GM13976 (cell line): ENCODE measurements at regions not wholly inside any gene's neighbourhood (a gene's known extent, or its start where the extent isn't known, plus 50 kb on each side); places are given as distances from the start of the nearest gene placed in this dataset.
"Not testable (repeated sequence)": the region's sequence is repeated elsewhere in the genome, so short reads cannot be mapped to it uniquely, and the experiment has no call there.

Experiments
- DNase-seq: peaks from one replicate; pipeline ENCODE4 v3.0.0; 2012; ENCODE audit warnings: low spot score
- in situ Hi-C: fragments of 300-500 bp; cut with MboI; formaldehyde crosslinking; loops from one replicate; pipeline ENCODE4 v1.12.0; 2022; ENCODE audit warnings: low sequenced_read_pairs, mixed read lengths, inconsistent platforms; ENCODE audit not compliant: unreplicated experiment
- TF ChIP-seq, protein P1 (sequence below): IDR thresholded peaks from 2 replicates; pipeline ENCODE4 v1.5.1; 2012; ENCODE audit warnings: borderline replicate concordance, mild to moderate bottlenecking; ENCODE audit not compliant: insufficient read depth; ENCODE audit errors: extremely low read depth, missing control alignments, control extremely low read depth

DNA sequence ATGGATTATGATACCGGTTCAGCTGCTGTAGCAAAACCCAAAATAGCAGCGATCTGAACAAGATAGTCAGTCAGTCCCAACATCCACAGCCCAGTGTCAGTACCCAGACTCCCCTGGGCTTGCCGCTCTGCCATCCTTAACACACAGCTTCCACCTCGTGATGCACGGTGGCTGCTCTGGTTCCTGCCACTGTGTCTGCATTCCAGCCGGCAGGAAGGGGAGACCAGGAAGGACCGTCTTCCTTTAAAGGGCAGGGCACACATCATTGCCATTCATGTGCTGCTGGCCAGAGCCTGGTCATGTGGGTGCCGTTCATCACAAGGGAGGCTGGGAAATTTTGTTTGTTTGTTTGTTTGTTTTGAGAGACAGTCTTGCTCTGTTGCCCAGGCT, 131.0 kb upstream of the IER5L start:
- in situ Hi-C loops: no loop called here
- TF ChIP-seq, protein P1, sequence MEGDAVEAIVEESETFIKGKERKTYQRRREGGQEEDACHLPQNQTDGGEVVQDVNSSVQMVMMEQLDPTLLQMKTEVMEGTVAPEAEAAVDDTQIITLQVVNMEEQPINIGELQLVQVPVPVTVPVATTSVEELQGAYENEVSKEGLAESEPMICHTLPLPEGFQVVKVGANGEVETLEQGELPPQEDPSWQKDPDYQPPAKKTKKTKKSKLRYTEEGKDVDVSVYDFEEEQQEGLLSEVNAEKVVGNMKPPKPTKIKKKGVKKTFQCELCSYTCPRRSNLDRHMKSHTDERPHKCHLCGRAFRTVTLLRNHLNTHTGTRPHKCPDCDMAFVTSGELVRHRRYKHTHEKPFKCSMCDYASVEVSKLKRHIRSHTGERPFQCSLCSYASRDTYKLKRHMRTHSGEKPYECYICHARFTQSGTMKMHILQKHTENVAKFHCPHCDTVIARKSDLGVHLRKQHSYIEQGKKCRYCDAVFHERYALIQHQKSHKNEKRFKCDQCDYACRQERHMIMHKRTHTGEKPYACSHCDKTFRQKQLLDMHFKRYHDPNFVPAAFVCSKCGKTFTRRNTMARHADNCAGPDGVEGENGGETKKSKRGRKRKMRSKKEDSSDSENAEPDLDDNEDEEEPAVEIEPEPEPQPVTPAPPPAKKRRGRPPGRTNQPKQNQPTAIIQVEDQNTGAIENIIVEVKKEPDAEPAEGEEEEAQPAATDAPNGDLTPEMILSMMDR: no peak
- DNase-seq: no peak

DNA sequence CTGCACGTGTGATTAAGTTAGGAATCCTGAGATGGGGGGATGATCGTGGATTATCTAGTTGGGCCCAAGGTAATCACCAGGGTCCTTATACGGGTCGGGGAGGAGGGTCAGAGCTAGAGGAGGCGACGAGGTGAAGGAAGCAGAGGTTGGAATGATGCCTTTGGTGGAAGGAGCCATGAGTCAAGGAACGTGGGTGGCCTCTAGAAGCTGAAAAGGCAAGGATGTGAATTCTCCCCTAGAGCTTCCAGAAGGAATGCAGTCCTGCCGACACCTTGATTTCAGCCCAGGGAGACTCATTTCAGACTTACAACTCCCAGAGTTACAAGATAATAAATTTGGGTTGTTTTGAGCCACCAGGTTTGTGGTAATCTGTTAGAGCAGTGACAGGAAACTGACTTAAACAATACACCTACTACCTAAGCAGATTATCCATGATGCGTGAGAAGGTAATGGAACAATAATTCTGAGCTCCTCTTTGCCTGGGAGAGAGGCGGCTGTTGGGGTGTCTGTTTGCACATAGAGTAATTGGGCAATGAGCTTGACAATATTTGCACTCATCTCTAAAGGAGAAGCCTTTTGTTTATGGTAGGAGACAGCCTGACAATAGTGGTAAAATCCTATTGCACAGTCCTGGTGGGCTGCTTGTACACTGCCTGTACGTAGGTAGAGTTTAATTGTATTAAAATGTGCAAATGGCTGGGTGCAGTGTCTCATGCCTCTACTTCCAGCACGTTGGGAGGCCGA, 129.3 kb upstream of the IER5L start:
- no peak for DNase-seq
- in situ Hi-C loops: no loop called here
- TF ChIP-seq, protein P1: no peak

DNA sequence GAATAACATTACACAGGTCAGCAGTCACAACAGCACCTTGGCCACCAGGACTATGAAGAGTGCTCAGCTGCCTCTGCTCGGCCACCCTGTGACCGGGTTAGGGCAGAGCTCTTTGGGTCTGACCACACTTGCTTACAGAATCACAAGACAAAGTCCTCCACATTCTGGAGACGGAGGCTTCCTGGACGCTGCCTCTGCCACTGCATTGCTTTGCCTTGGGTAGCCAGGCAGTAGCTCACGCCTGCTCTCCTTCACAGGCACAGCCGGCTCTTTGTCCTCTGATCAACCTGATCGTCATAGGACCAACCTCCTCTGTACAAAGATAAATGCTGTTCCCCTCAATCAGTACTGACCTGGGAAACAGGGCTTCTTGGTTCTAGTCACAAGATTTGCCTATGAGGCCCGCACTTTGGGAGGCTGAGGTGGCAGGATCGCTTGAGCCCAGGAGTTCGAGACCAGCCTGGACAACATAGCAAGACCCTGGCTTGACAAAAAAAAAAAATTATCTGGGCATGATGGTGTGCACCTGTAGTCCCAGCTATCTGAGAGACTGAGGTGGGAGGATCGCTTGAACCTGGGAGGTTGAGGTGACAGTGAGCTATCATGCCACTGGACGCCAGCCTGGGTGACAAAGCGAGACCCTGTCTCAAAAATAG, 128.4 kb upstream of the IER5L start:
- DNase-seq: no peak
- in situ Hi-C loops: no loop called here
- TF ChIP-seq, protein P1: no peak

DNA sequence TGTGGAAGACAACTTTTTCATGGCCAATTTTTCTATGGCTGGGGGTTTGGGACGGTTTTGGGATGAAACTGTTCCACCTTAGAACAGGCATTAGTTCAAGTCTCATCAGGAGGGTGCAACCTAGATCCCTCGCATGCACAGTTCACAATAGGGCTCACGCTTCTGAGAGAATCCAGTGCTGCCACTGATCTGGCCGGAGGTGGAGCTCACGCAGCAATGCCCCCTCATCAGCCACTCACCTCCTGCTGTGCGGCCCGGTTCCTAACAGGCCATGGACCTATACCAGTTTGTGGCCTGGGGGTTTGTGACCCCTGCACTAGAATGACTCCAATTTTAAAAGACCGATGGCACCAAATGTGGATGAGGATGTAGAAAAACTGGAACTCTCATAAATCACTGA, 127.2 kb upstream of the IER5L start:
- TF ChIP-seq, protein P1: no peak
- in situ Hi-C loops: no loop called here
- DNase-seq: no peak

DNA sequence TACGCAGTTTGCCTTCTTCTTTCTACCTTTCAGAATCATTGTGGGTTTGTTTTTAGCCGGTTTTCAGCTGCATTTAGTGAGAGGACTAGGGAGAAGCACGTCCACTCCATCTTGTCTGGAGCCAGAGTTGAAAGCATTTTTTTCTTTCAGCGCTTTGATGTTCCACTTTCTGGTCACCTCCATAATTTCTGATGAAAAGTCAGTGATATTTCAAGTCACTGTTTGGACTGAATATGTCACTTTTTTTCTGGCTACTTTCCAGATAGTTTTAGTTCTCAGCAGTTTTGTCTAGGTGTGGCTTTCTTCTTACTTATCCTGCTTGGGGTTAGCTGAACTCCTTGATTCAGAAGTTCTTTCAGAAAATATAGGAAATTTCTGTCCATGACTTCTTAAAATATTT, 123.9 kb upstream of the IER5L start:
- in situ Hi-C loops: no loop called here
- TF ChIP-seq, protein P1: no peak
- DNase-seq: no peak

DNA sequence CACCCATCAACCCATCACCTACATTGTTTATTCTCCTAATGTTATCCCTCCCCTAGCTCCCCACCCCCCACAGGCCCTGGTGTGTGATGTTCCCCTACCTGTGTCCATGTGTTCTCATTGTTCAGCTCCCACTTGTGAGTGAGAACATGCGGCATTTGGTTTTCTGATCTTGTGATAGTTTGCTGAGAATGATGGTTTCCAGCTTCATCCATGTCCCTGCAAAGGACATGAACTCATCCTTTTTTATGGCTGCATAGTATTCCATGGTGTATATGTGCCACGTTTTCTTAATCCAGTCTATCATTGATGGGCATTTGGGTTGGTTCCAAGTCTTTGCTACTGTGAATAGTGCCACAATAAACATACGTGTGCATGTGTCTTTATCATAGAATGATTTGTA, 118.1 kb upstream of the IER5L start:
- DNase-seq, in situ Hi-C loops: not testable (repeated sequence)

DNA sequence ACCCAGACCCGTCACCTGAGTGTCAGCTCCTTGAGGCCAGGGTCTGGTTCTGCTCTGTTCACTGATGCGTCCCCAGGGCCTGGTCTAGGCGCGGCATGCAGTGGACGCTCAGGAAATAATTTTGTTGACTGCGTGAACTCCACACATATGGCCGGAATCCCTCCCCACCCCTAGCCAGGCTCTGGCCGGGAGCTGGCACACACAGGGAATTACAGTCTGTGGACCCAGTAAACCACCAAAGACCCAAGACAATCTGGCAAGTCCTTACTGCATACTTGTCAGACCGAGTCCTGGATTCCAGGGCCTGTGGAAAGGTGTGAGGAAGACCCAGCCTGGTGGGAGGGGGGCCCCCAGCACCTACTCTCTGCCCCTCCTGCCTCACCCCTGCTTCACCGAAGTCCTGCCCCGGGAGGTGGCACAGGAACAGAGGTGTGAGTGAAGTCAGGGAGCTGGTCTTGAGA, 113.0 kb upstream of the IER5L start:
- in situ Hi-C loops: no loop called here
- TF ChIP-seq, protein P1: no peak
- no peak for DNase-seq
